KMS-11 (cell line): ENCODE measurements at regions not wholly inside any gene's neighbourhood (a gene's known extent, or its start where the extent isn't known, plus 50 kb on each side); places are given as distances from the start of the nearest gene placed in this dataset.

Experiments
- H2AFZ ChIP-seq: fragments of 200-600 bp; sonication (generic); 2 replicates; pipeline ENCODE4 v1.6.1; 2016; ENCODE audit warnings: antibody characterized with exemption, mixed run types, low read depth
- H3K27ac ChIP-seq: fragments of 200-600 bp; sonication (generic); 2 replicates; pipeline ENCODE4 v1.6.1; 2016; ENCODE audit warnings: mild to moderate bottlenecking, mixed run types
- H3K27me3 ChIP-seq: fragments of 200-600 bp; sonication (generic); 2 replicates; pipeline ENCODE4 v1.6.1; 2017; ENCODE audit warnings: mild to moderate bottlenecking, low read depth, mixed run types, moderate library complexity; ENCODE audit not compliant: insufficient read depth
- H3K36me3 ChIP-seq: fragments of 200-600 bp; sonication (generic); 2 replicates; pipeline ENCODE4 v1.6.1; 2017; ENCODE audit warnings: mild to moderate bottlenecking, mixed run types; ENCODE audit not compliant: insufficient read depth
- H3K4me1 ChIP-seq: fragments of 200-600 bp; sonication (generic); 2 replicates; pipeline ENCODE4 v1.6.1; 2016; ENCODE audit warnings: mild to moderate bottlenecking, low read depth, mixed run types; ENCODE audit not compliant: poor library complexity, severe bottlenecking
- H3K4me2 ChIP-seq: fragments of 200-600 bp; sonication (generic); 2 replicates; pipeline ENCODE4 v1.7.0; 2016; ENCODE audit warnings: mild to moderate bottlenecking, mixed run types
- H3K4me3 ChIP-seq: fragments of 200-600 bp; sonication (generic); IDR thresholded peaks from 2 replicates; pipeline ENCODE4 v1.6.1; 2017; ENCODE audit warnings: low read depth, low read length, mixed read lengths; ENCODE audit not compliant: insufficient read depth
- H3K79me2 ChIP-seq: fragments of 200-600 bp; sonication (generic); 2 replicates; pipeline ENCODE4 v1.6.1; 2016; ENCODE audit warnings: low read depth, mixed run types; ENCODE audit not compliant: insufficient read depth
- H3K9ac ChIP-seq: fragments of 200-600 bp; sonication (generic); 2 replicates; pipeline ENCODE4 v1.6.1; 2016; ENCODE audit warnings: mild to moderate bottlenecking, mixed run types
- H4K20me1 ChIP-seq: fragments of 200-600 bp; sonication (generic); 2 replicates; pipeline ENCODE4 v1.6.1; 2016; ENCODE audit warnings: mild to moderate bottlenecking, mixed run types; ENCODE audit not compliant: insufficient read depth
- TF ChIP-seq, protein P1 (sequence below): fragments of 200-600 bp; sonication (generic); conservative IDR thresholded peaks from 2 replicates; pipeline ENCODE4 v1.6.1; 2017; ENCODE audit warnings: low read depth, mild to moderate bottlenecking, antibody characterized with exemption, low read length, moderate library complexity, mixed read lengths

DNA sequence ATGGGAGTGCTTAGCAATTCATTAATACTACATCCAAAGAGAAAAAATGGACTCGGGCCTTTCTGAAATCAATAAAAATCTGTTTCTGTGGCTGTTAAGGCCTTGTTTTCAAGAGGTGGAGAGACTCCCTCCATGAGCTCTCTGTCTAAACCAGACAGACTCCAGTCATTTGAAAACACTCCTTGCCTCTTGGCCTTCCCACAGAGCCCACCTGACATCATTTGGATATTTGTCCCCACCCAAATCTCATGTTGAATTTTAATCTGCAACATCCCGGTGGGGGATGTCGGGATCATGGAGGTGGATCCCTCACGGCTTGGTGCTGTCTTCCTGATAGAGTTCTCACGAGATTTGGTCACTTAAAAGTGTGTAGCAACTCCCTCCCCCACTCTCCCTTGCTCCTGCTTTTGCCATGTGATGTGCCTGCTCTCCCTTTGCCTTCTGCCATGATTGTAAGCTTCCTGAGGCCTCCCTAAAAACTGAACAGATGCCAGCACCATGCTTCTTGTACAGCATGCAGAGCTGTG lies 226.3 kb downstream of the TBXT start:
- Histone ChIP-seq H3K4me1 (no peaks in the 10 kb centered on the region), H3K27ac (no peak overlapping the region), H3K4me2 (no peak overlapping the region), H3K79me2 (no peaks in the 10 kb centered on the region), H3K36me3 (no peaks in the 10 kb centered on the region), H3K27me3 (no peaks in the 10 kb centered on the region), H3K4me3 (no peak overlapping the region), H2AFZ (no peak overlapping the region), H4K20me1 (no peaks in the 10 kb centered on the region), H3K9ac (no peak overlapping the region)
- TF ChIP-seq, protein P1, sequence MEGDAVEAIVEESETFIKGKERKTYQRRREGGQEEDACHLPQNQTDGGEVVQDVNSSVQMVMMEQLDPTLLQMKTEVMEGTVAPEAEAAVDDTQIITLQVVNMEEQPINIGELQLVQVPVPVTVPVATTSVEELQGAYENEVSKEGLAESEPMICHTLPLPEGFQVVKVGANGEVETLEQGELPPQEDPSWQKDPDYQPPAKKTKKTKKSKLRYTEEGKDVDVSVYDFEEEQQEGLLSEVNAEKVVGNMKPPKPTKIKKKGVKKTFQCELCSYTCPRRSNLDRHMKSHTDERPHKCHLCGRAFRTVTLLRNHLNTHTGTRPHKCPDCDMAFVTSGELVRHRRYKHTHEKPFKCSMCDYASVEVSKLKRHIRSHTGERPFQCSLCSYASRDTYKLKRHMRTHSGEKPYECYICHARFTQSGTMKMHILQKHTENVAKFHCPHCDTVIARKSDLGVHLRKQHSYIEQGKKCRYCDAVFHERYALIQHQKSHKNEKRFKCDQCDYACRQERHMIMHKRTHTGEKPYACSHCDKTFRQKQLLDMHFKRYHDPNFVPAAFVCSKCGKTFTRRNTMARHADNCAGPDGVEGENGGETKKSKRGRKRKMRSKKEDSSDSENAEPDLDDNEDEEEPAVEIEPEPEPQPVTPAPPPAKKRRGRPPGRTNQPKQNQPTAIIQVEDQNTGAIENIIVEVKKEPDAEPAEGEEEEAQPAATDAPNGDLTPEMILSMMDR: no peak

DNA sequence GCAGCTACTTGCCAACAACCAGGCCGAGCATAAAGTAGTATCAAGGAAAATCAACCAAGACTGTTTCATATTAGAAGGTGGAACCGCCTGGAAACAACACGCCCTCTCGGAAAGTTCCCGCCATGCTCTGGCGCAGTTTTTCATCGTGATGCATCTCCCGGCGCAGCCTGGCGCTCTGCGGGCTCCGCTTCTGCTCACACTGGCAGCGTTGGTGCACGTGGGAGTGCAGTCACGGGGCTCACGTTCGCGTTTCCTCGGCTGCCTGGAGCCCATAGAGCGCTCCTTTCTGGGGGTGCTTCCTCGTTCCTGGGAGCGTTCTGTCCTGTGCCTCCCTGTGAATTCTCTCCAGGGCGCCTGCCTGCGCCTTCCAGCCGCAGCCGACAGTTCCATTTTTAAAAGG lies 227.3 kb downstream of the TBXT start:
- no peaks in the 10 kb centered on the region for H3K4me1 ChIP-seq
- H3K9ac ChIP-seq: no peak overlapping the region
- no peak overlapping the region for H3K4me2 ChIP-seq
- H4K20me1 ChIP-seq: no peaks in the 10 kb centered on the region
- no peaks in the 10 kb centered on the region for H3K79me2 ChIP-seq
- no peak overlapping the region for H3K4me3 ChIP-seq
- H2AFZ ChIP-seq: no peak overlapping the region
- no peak overlapping the region for H3K27ac ChIP-seq
- H3K27me3 ChIP-seq: no peaks in the 10 kb centered on the region
- H3K36me3 ChIP-seq: no peaks in the 10 kb centered on the region
- TF ChIP-seq, protein P1: no peak

DNA sequence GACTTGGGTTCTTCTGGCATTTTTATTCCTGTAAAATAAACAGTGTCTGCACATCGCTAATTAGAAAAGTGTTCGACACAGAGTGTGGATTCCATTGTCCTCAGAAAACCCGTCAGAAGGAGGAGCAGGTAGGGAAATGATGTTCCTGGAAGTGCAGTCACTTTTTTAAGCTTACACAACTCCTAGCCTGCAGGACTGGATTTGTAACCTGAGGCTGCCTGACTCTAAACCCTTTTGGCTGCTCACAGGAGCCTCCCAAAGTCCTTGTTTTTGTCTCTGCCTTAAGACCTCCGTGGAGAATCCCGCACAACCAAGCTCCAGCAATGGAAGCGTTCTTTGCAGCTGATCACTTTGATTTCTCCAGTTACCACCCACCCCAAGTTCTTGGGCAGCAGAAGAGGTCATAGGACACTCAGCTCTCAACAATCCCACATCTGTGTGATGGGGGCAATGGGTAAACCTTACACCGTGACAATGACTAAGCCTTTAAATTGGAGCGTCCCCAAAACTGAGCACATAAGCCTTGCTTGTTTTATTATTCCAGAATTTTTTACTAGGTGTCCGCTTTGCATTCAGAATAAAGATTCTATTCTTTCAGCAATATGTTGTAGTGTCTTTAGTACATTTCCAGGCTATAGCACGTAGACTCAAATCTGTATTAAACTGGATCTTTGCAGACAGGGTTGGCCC lies 227.9 kb downstream of the TBXT start:
- no peak overlapping the region for H3K27ac ChIP-seq

DNA sequence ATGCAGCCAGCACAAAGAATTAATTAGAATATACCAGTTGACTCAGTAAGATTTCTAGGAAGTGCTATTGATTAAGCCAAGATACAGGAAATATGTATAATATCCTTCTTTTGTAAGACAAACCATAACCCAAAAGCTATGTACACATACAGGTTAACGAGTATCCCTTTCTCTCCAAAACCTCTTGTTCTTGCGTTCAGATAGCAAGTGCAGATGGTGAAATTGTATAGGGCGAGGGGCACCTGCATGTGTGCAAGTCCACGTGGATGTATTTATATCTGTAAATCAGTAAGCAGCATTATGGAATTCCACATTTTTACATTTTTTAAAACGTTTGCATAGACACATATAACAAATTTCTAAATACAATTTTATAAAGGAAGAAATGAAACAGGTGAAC lies 228.6 kb downstream of the TBXT start:
- no peak overlapping the region for H3K9ac ChIP-seq
- H3K79me2 ChIP-seq: no peaks in the 10 kb centered on the region
- no peak overlapping the region for H3K4me2 ChIP-seq
- no peak overlapping the region for H3K27ac ChIP-seq
- H3K4me1 ChIP-seq: no peaks in the 10 kb centered on the region
- H3K4me3 ChIP-seq: no peak overlapping the region
- no peaks in the 10 kb centered on the region for H3K36me3 ChIP-seq
- TF ChIP-seq, protein P1: no peak
- H2AFZ ChIP-seq: no peak overlapping the region
- H3K27me3 ChIP-seq: no peaks in the 10 kb centered on the region
- H4K20me1 ChIP-seq: no peaks in the 10 kb centered on the region

More for the DNA sequence above, 227.9 kb downstream of the TBXT start:
- H3K27me3 ChIP-seq: no peaks in the 10 kb centered on the region
- no peak overlapping the region for H3K9ac ChIP-seq
- no peaks in the 10 kb centered on the region for H4K20me1 ChIP-seq
- H3K4me3 ChIP-seq: no peak overlapping the region
- no peak overlapping the region for H2AFZ ChIP-seq
- H3K36me3 ChIP-seq: no peaks in the 10 kb centered on the region
- H3K4me2 ChIP-seq: no peak overlapping the region
- no peaks in the 10 kb centered on the region for H3K79me2 ChIP-seq
- H3K4me1 ChIP-seq: no peaks in the 10 kb centered on the region
- TF ChIP-seq, protein P1: no peak
